Esophagus squamous epithelium (tissue), 5 donors: ENCODE measurements at regions not wholly inside any gene's neighbourhood (a gene's known extent, or its start where the extent isn't known, plus 50 kb on each side); places are given as distances from the start of the nearest gene placed in this dataset.

Source experiments
- DNase-seq: peaks from one replicate; lab custom pipeline; 2025; lab: John Stamatoyannopoulos, UW
- H3K27ac ChIP-seq, 4 donors: fragments of 200-600 bp; sonication (generic); one replicate each; pipeline ENCODE4 v1.5.1; 2016 to 2019; ENCODE audit warnings: mild to moderate bottlenecking in 1 of 4
- H3K27me3 ChIP-seq, 4 donors: fragments of 200-600 bp; sonication (generic); 1 replicate in 3 of 4; 2 replicates in 1 of 4; pipeline versions ENCODE4 v1.5.1 to v1.6.0; 2017 to 2021; ENCODE audit warnings: antibody characterized with exemption in 1 of 4
- H3K36me3 ChIP-seq, 3 donors: fragments of 200-600 bp; sonication (generic); one replicate each; pipeline ENCODE4 v1.5.1; 2016 to 2019
- H3K4me1 ChIP-seq, 3 donors: fragments of 200-600 bp; sonication (generic); one replicate each; pipeline ENCODE4 v1.5.1; 2017 to 2019
- H3K4me3 ChIP-seq, 4 donors: fragments of 200-600 bp; sonication (generic); 1 replicate in 3 of 4; 2 replicates in 1 of 4; pipeline ENCODE4 v1.5.1; 2016 to 2019; ENCODE audit warnings: mild to moderate bottlenecking in 2 of 4, moderate library complexity in 1 of 4
- H3K9me3 ChIP-seq, 3 donors: fragments of 200-600 bp; sonication (generic); one replicate each; pipeline ENCODE4 v1.5.1; 2016 to 2019
- CTCF ChIP-seq, 6 experiments: fragments of 450-650 bp in 4 of 6; fragments of 200-600 bp in 2 of 6; sonication (generic) in 2 of 6; IDR thresholded peaks; one replicate each; pipeline ENCODE4 v1.5.1; 2016 to 2019; ENCODE audit warnings: antibody characterized with exemption in 6 of 6, mild to moderate bottlenecking in 4 of 6, moderate library complexity in 4 of 6
- POLR2A ChIP-seq, 4 donors: fragments of 450-650 bp; IDR thresholded peaks; one replicate each; pipeline ENCODE4 v1.6.1; 2017; ENCODE audit warnings: antibody characterized with exemption in 4 of 4, mild to moderate bottlenecking in 4 of 4, moderate library complexity in 3 of 4
- WGBS, 2 donors: methylation state at CpG; one replicate each; pipeline ENCODE4 v1.1.5; 2018; 5-methylcytosine and 5-hydroxymethylcytosine counted together
- intact Hi-C: fragments of 100-400 bp; cut with DNase I; formaldehyde crosslinking; loops from one replicate; pipeline ENCODE4 v1.15.0; 2022
- donor health status: DM: yes; HTN: yes; CAD: no.

DNA sequence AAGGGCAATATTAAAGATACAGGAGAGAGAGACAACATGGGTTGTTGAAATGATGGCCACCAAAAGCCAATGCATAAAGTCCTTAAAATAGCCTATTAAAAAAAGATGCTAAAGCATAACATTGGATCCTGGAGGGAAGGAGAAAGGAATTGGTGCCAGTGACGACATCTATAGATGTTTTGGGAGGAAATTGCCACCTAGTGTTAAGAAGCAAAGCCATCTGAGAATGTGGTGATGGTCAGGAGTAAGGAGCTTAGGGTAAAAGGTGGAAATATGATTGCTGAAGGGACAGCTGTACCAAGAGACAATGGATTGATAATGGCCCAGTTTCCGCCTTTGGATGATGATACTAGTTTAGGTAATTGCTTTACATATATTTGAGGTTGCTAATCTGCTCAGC is 85.1 kb downstream of the TMEM30B start:
- Histone ChIP-seq H3K4me3 (no peak overlapping the region), H3K36me3 (no peaks in the 10 kb centered on the region), H3K27ac (no peak overlapping the region), H3K9me3 (no peaks in the 10 kb centered on the region), H3K27me3 (peaks cover 0 to 6% (median 0%) of the 10 kb centered on the region in 4 donors), H3K4me1 (no peaks in the 10 kb centered on the region)
- no peak for DNase-seq
- intact Hi-C loops, result no loop called here
- TF ChIP-seq CTCF (IDR thresholded peaks at IDR 0.05), result no peak
- no peak for TF ChIP-seq POLR2A (IDR thresholded peaks at IDR 0.05)
- 77 to 80% methylated on average over 2 of the region's 2 CpGs for WGBS, 2 donors

DNA sequence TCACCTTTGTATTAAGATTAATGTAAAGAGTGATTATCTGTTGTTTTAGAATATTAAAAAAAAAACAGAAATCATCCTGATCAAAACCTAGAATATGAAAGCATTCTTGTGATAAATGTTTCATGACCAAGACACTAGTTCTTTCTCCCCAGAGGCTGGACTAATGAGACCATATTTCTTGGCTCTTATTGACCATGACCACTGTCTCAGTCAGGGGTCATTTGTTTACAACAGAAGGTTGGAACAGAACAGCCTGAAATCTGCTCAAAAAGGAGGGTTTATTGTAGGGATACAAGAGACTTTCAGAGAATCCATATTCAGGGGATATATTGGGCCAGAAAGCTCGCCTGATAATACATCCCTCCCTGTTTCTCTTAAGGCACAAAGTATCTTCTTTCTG is 87.7 kb downstream of the TMEM30B start:
- intact Hi-C loops, result no loop called here
- peaks cover 0 to 13% (median 6%) of the 10 kb centered on the region in 3 donors for H3K4me1 ChIP-seq
- no peak for TF ChIP-seq CTCF (IDR thresholded peaks at IDR 0.05)
- TF ChIP-seq POLR2A (IDR thresholded peaks at IDR 0.05), result no peak
- no peak overlapping the region for H3K4me3 ChIP-seq
- no peak overlapping the region for H3K27ac ChIP-seq
- no peak for DNase-seq
- H3K27me3 ChIP-seq, result peaks cover 0 to 18% (median 0%) of the 10 kb centered on the region in 4 donors
- WGBS, 2 donors, result 67 to 80% methylated on average over 1 of the region's 1 CpG
- no peaks in the 10 kb centered on the region for H3K36me3 ChIP-seq
- H3K9me3 ChIP-seq, result no peaks in the 10 kb centered on the region

DNA sequence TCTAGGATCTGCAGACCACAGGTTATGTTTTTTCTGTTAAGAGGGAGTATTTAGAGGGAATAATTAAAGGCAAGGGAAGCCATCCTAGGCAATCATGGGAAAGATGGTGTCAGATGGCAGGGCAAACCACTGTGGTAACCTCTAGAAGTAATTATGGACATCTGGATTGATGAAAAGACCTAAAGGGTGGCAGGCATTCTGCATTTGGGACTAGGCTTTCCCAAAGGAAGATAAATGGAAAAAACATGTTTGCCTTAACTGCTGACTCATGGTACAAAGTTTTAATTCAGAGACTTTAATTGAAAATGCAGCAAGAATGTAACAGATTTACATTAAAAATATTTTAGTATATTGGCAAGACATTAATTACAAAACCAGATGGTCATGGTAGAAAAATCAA is 88.1 kb downstream of the TMEM30B start:
- TF ChIP-seq CTCF (IDR thresholded peaks at IDR 0.05) (no peak), POLR2A (IDR thresholded peaks at IDR 0.05) (no peak)
- H3K27me3 ChIP-seq, result peaks cover 0 to 21% (median 0%) of the 10 kb centered on the region in 4 donors
- intact Hi-C loops, result no loop called here

DNA sequence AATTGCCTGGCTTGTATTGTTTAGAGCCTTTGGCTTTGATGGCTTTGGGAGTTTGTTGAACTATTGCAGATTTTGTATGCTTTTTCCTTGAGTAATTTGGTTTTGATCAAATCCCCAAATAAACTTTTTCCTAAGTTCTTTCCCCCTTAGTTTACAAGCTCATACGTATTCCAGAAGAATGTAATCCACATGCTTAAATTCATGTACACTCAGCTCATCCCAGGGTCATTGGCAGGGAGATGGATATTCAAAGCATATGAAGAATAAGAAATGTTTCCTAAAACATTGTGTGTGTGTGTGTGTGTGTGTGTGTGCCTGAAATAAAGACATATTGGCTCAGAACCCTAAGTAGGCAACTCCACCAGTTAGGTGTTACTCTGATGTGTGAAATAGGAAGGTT is 89.4 kb downstream of the TMEM30B start:
- H3K27ac ChIP-seq, result no peak overlapping the region
- intact Hi-C loops, result no loop called here
- 80 to 88% methylated on average over 1 of the region's 1 CpG for WGBS, 2 donors
- H3K36me3 ChIP-seq, result no peaks in the 10 kb centered on the region
- no peak for DNase-seq
- H3K9me3 ChIP-seq, result no peaks in the 10 kb centered on the region
- H3K27me3 ChIP-seq, result peaks cover 0 to 27% (median 0%) of the 10 kb centered on the region in 4 donors
- H3K4me1 ChIP-seq, result peaks cover 0 to 13% (median 6%) of the 10 kb centered on the region in 3 donors
- H3K4me3 ChIP-seq, result no peak overlapping the region
- TF ChIP-seq POLR2A (IDR thresholded peaks at IDR 0.05) (no peak), CTCF (IDR thresholded peaks at IDR 0.05) (no peak)

More for the DNA sequence above, 88.1 kb downstream of the TMEM30B start:
- Histone ChIP-seq H3K4me1 (peaks cover 0 to 13% (median 6%) of the 10 kb centered on the region in 3 donors), H3K36me3 (no peaks in the 10 kb centered on the region), H3K9me3 (no peaks in the 10 kb centered on the region), H3K27ac (no peak overlapping the region), H3K4me3 (no peak overlapping the region)
- no peak for DNase-seq

DNA sequence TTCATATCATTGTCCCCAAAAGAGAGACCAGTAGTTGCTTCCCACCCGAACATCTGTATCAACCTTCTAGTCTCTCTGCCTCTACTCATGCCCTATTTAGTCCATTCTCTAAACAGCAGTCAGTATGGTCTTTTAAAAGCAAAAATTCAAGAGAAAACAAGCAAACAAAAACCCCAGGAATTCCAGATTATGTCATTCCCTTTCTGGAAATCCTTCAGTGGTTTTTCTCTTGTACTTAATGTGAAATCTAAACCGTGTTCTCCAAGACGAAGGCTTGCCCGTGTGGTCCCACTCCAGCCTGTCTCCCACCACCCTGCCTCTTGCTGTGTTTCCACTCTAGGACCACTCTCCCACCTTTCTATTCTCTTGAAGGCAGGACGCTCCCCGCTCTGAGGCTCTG is 90.8 kb downstream of the TMEM30B start:
- Histone ChIP-seq H3K27ac (no peak overlapping the region), H3K9me3 (no peaks in the 10 kb centered on the region), H3K36me3 (no peaks in the 10 kb centered on the region), H3K4me3 (no peak overlapping the region), H3K27me3 (peaks cover 0 to 27% (median 0%) of the 10 kb centered on the region in 4 donors), H3K4me1 (peaks cover 0 to 13% (median 6%) of the 10 kb centered on the region in 3 donors)
- intact Hi-C loops, result no loop called here
- no peak for TF ChIP-seq CTCF (IDR thresholded peaks at IDR 0.05)
- no peak for TF ChIP-seq POLR2A (IDR thresholded peaks at IDR 0.05)
- DNase-seq, result no peak
- 80 to 88% methylated on average over 6 of the region's 6 CpGs for WGBS, 2 donors
